ENCODE measurements at regions not wholly inside any gene's neighbourhood (a gene's known extent, or its start where the extent isn't known, plus 50 kb on each side); places are given as distances from the start of the nearest gene placed in this dataset.

DNA sequence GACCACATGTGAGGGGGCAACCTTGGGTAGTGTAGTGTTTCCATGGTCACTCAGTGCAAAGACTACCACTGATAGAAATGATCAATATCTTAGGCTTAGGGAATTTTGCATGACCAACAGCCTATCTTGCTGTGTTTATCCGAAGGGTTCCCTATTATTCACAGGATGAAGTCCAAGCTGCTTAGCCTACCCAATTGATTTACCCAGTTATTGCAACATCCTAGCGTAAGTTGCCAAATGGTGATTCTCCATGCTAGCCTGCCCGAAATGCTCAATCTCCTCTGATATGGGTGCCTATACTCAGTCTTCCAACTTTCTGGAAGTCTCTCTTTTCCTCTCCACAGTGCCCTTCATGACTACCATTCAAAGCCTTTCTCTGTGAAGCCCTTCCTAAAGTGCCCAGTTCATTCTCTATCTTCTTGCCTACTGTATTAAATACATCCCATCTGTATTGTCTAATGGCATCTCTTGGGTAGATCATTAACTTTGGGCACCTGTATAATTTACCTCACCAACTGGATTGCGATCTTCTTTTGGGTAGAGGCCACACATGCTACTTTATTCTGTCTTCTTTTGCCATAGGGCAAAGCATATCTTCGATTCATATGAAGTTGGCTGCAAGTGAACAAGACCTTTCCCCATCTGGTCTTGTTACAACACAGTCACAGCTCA lies 240.5 kb downstream of the CLIC5 start:
- Histone ChIP-seq H3K18ac (ENCODE audit: low read depth, low read length) (no peak overlapping the region), H2AK9ac (replicated peaks; ENCODE audit: low read depth, low read length, poor library complexity) (no peak overlapping the region), H3K14ac (replicated peaks; ENCODE audit: low read depth, low read length) (no peak overlapping the region), H4K20me1 (ENCODE audit: insufficient read depth, low read length) (no peaks in the 10 kb centered on the region), H4K91ac (ENCODE audit: insufficient read depth, low read depth, low read length) (no peak overlapping the region), H3K56ac (ENCODE audit: extremely low read depth, insufficient read depth, low read length) (no peak overlapping the region), H2BK15ac (ENCODE audit: low read depth, low read length) (no peak overlapping the region), H3K4me3 (ENCODE audit: insufficient read depth, low read depth, low read length) (no peak overlapping the region), H3K4me1 (ENCODE audit: control insufficient read depth, insufficient read depth, low read length) (no peaks in the 10 kb centered on the region), H2BK20ac (ENCODE audit: low read depth, low read length) (no peak overlapping the region), H2AFZ (replicated peaks; ENCODE audit: low read length, poor library complexity) (no peak overlapping the region), H3K23ac (ENCODE audit: low read depth, low read length) (no peak overlapping the region), H3K9me1 (ENCODE audit: insufficient read depth, low read length) (no peaks in the 10 kb centered on the region), H2AK5ac (ENCODE audit: low read depth, low read length) (no peak overlapping the region), H3K9ac (ENCODE audit: low read depth, low read length) (no peak overlapping the region), H4K8ac (ENCODE audit: low read depth in 2 of 2, low read length in 2 of 2) (no peak overlapping the region), H3K27me3 (ENCODE audit: control insufficient read depth, insufficient read depth, low read length) (peaks cover 13% of the 10 kb centered on the region), H3K79me1 (ENCODE audit: low read depth in 1 of 2, low read length in 2 of 2) (no peaks in the 10 kb centered on the region), H2BK5ac (ENCODE audit: low read depth, low read length, poor library complexity, severe bottlenecking) (no peak overlapping the region), H3K9me3 (ENCODE audit: control insufficient read depth, insufficient read depth, low read length) (no peaks in the 10 kb centered on the region), H3K36me3 (ENCODE audit: control insufficient read depth, insufficient read depth, low read length) (no peaks in the 10 kb centered on the region), H2BK120ac (ENCODE audit: low read depth, low read length) (no peak overlapping the region), H3K27ac (ENCODE audit: insufficient read depth, low read length) (no peak overlapping the region), H4K5ac (ENCODE audit: low read depth, low read length) (no peak overlapping the region), H3K4ac (ENCODE audit: low read depth, low read length) (no peak overlapping the region), H3K4me2 (ENCODE audit: low read depth, low read length) (no peak overlapping the region)
- 95% methylated on average over 2 of the region's 5 CpGs; no CpG with 5 or more reads in 1 of the 2 experiments for WGBS, 2 experiments (ENCODE audit: extremely low coverage in 2 of 2, insufficient read length in 1 of 2)
- no peak for DNase-seq
- in situ Hi-C loops (cut with MboI; ENCODE audit: low sequenced_read_pairs): no loop called here
- CTCF ChIA-PET: no interaction called here
- no TSS peak for BruUV-seq (replicated peaks)
- dilution Hi-C loops (cut with HindIII; ENCODE audit: low sequenced_read_pairs, unreplicated experiment): no loop called here
- intact Hi-C loops (cut with micrococcal nuclease): no loop called here
- TF ChIP-seq CHD1 (IDR thresholded peaks at IDR 0.05; ENCODE audit: low read depth, low read length) (no peak), MXI1 (IDR thresholded peaks at IDR 0.05; ENCODE audit: borderline replicate concordance, low read depth, low read length) (no peak), MAZ (IDR thresholded peaks at IDR 0.05; ENCODE audit: borderline replicate concordance, low read depth, low read length) (no peak), CEBPB (IDR thresholded peaks at IDR 0.05; ENCODE audit: low read depth, low read length) (peak; percentile 48), MAFK (IDR thresholded peaks at IDR 0.05; ENCODE audit: low read depth, low read length) (no peak), RAD21 (IDR thresholded peaks at IDR 0.05; ENCODE audit: low read length) (no peak), BHLHE40 (IDR thresholded peaks at IDR 0.05; ENCODE audit: low read depth, low read length) (no peak)
- TF ChIP-seq, protein P1, sequence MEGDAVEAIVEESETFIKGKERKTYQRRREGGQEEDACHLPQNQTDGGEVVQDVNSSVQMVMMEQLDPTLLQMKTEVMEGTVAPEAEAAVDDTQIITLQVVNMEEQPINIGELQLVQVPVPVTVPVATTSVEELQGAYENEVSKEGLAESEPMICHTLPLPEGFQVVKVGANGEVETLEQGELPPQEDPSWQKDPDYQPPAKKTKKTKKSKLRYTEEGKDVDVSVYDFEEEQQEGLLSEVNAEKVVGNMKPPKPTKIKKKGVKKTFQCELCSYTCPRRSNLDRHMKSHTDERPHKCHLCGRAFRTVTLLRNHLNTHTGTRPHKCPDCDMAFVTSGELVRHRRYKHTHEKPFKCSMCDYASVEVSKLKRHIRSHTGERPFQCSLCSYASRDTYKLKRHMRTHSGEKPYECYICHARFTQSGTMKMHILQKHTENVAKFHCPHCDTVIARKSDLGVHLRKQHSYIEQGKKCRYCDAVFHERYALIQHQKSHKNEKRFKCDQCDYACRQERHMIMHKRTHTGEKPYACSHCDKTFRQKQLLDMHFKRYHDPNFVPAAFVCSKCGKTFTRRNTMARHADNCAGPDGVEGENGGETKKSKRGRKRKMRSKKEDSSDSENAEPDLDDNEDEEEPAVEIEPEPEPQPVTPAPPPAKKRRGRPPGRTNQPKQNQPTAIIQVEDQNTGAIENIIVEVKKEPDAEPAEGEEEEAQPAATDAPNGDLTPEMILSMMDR (conservative IDR thresholded peaks at IDR 0.05; ENCODE audit: low read depth, low read length): no peak
- TF ChIP-seq, protein P2, sequence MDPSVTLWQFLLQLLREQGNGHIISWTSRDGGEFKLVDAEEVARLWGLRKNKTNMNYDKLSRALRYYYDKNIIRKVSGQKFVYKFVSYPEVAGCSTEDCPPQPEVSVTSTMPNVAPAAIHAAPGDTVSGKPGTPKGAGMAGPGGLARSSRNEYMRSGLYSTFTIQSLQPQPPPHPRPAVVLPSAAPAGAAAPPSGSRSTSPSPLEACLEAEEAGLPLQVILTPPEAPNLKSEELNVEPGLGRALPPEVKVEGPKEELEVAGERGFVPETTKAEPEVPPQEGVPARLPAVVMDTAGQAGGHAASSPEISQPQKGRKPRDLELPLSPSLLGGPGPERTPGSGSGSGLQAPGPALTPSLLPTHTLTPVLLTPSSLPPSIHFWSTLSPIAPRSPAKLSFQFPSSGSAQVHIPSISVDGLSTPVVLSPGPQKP (IDR thresholded peaks at IDR 0.05; ENCODE audit: borderline replicate concordance, low read depth, low read length): no peak
- no peak for ATAC-seq (ENCODE audit: low read depth)
- POLR2A ChIA-PET (ENCODE audit: unreplicated experiment): interaction anchor here (0.6 kb wide), 1 partner anchor 147 kb away, joined by 4 read pairs; no protein-coding TSS in a partner anchor
